HUES64 (cell line): ENCODE measurements at regions not wholly inside any gene's neighbourhood (a gene's known extent, or its start where the extent isn't known, plus 50 kb on each side); places are given as distances from the start of the nearest gene placed in this dataset.
"Not testable (repeated sequence)": the region's sequence is repeated elsewhere in the genome, so short reads cannot be mapped to it uniquely, and the experiment has no call there.

Experiments used
- H3K27ac ChIP-seq: 2 replicates; pipeline ENCODE4 v1.7.0; 2013; ENCODE audit warnings: low read depth, low read length, inconsistent platforms
- H3K27me3 ChIP-seq: 2 replicates; pipeline ENCODE4 v1.6.1; 2013; ENCODE audit warnings: mild to moderate bottlenecking, low read length; ENCODE audit not compliant: insufficient read depth
- H3K36me3 ChIP-seq: 2 replicates; pipeline ENCODE4 v1.6.1; 2013; ENCODE audit warnings: mild to moderate bottlenecking, low read length; ENCODE audit not compliant: insufficient read depth
- H3K4me1 ChIP-seq: 2 replicates; pipeline ENCODE4 v1.6.1; 2013; ENCODE audit warnings: mild to moderate bottlenecking, low read length, moderate library complexity; ENCODE audit not compliant: insufficient read depth
- H3K4me3 ChIP-seq: 2 replicates; pipeline ENCODE4 v1.5.1; 2013; ENCODE audit warnings: mild to moderate bottlenecking, low read length, moderate library complexity
- H3K9ac ChIP-seq: 2 replicates; pipeline ENCODE4 v1.6.1; 2013; ENCODE audit warnings: mild to moderate bottlenecking, low read depth, low read length
- H3K9me3 ChIP-seq: 2 replicates; pipeline ENCODE4 v1.6.1; 2013; ENCODE audit warnings: low read depth, low read length; ENCODE audit not compliant: insufficient read depth
- WGBS: fragments of 150-250, 120-280 bp; methylation state at CpG from one replicate; pipeline ENCODE4 v1.1.7; 2013; ENCODE audit warnings: missing lambda C conversion rate; 5-methylcytosine and 5-hydroxymethylcytosine counted together

GRCh38 chr20:18876394-18876793 is 62.8 kb downstream of the SCP2D1 start:
- not testable (repeated sequence) for H3K9me3 ChIP-seq

GRCh38 chr20:18879262-18879661 is 65.7 kb downstream of the SCP2D1 start:
- WGBS: 87% methylated on average over 2 of the region's 2 CpGs
- Histone ChIP-seq H3K4me1 (no peaks in the 10 kb centered on the region), H3K36me3 (no peaks in the 10 kb centered on the region), H3K27me3 (no peaks in the 10 kb centered on the region), H3K4me3 (no peak overlapping the region), H3K9me3 (no peaks in the 10 kb centered on the region), H3K9ac (no peak overlapping the region), H3K27ac (no peak overlapping the region)

More at GRCh38 chr20:18876394-18876793, 62.8 kb downstream of the SCP2D1 start:
- H3K4me3 ChIP-seq, H3K4me1 ChIP-seq, H3K27ac ChIP-seq, H3K36me3 ChIP-seq, H3K27me3 ChIP-seq, H3K9ac ChIP-seq: not testable (repeated sequence)

GRCh38 chr20:18886756-18887155 is 73.2 kb downstream of the SCP2D1 start:
- Histone ChIP-seq H3K27me3 (no peaks in the 10 kb centered on the region), H3K4me3 (no peak overlapping the region), H3K36me3 (no peaks in the 10 kb centered on the region), H3K4me1 (no peaks in the 10 kb centered on the region), H3K9me3 (no peaks in the 10 kb centered on the region), H3K27ac (no peak overlapping the region), H3K9ac (no peak overlapping the region)
- 86% methylated on average over 1 of the region's 1 CpG for WGBS

- no peak overlapping the region for H3K9ac ChIP-seq
- no peaks in the 10 kb centered on the region for H3K9me3 ChIP-seq
- H3K4me1 ChIP-seq: no peaks in the 10 kb centered on the region
- H3K27me3 ChIP-seq: no peaks in the 10 kb centered on the region
- H3K36me3 ChIP-seq: no peaks in the 10 kb centered on the region
- H3K4me3 ChIP-seq: no peak overlapping the region
- no peak overlapping the region for H3K27ac ChIP-seq
- WGBS: 80% methylated on average over 7 of the region's 7 CpGs
Observed at GRCh38 chr20:18901980-18902737, 88.6 kb downstream of the SCP2D1 start.

- Histone ChIP-seq H3K36me3 (no peaks in the 10 kb centered on the region), H3K9ac (no peak overlapping the region), H3K9me3 (no peaks in the 10 kb centered on the region), H3K4me3 (no peak overlapping the region), H3K27me3 (no peaks in the 10 kb centered on the region), H3K27ac (no peak overlapping the region), H3K4me1 (peaks cover 8% of the 10 kb centered on the region)
- WGBS: 45% methylated on average over 4 of the region's 4 CpGs
Observed at GRCh38 chr20:18904192-18904591, 90.6 kb downstream of the SCP2D1 start.

GRCh38 chr20:18904624-18905023 is 91.0 kb downstream of the SCP2D1 start:
- 80% methylated on average over 5 of the region's 5 CpGs for WGBS
- peaks cover 13% of the 10 kb centered on the region for H3K4me1 ChIP-seq

GRCh38 chr20:18906046-18906445 is 92.5 kb downstream of the SCP2D1 start:
- H3K27ac ChIP-seq: no peak overlapping the region
- no peaks in the 10 kb centered on the region for H3K9me3 ChIP-seq
- WGBS: 98% methylated on average over 2 of the region's 2 CpGs
- H3K27me3 ChIP-seq: no peaks in the 10 kb centered on the region
- no peak overlapping the region for H3K9ac ChIP-seq
- no peak overlapping the region for H3K4me3 ChIP-seq
- peaks cover 18% of the 10 kb centered on the region for H3K4me1 ChIP-seq
- H3K36me3 ChIP-seq: no peaks in the 10 kb centered on the region

More at GRCh38 chr20:18904624-18905023, 91.0 kb downstream of the SCP2D1 start:
- Histone ChIP-seq H3K9ac (no peak overlapping the region), H3K36me3 (no peaks in the 10 kb centered on the region), H3K4me3 (no peak overlapping the region), H3K27ac (no peak overlapping the region), H3K27me3 (no peaks in the 10 kb centered on the region), H3K9me3 (no peaks in the 10 kb centered on the region)

- H3K9me3 ChIP-seq: no peaks in the 10 kb centered on the region
- H3K27me3 ChIP-seq: no peaks in the 10 kb centered on the region
- no peak overlapping the region for H3K4me3 ChIP-seq
- WGBS: 95% methylated on average over 6 of the region's 6 CpGs
- H3K27ac ChIP-seq: no peak overlapping the region
- H3K36me3 ChIP-seq: no peaks in the 10 kb centered on the region
- H3K4me1 ChIP-seq: peaks cover 25% of the 10 kb centered on the region
- H3K9ac ChIP-seq: no peak overlapping the region
Observed at GRCh38 chr20:18907353-18907752, 93.8 kb downstream of the SCP2D1 start.

- H3K9me3 ChIP-seq: no peaks in the 10 kb centered on the region
- H3K4me1 ChIP-seq: peaks cover 25% of the 10 kb centered on the region
- 64% methylated on average over 3 of the region's 3 CpGs for WGBS
- H3K27me3 ChIP-seq: no peaks in the 10 kb centered on the region
- H3K4me3 ChIP-seq: no peak overlapping the region
- no peaks in the 10 kb centered on the region for H3K36me3 ChIP-seq
- no peak overlapping the region for H3K9ac ChIP-seq
- H3K27ac ChIP-seq: no peak overlapping the region
Observed at GRCh38 chr20:18908109-18908508, 94.5 kb downstream of the SCP2D1 start.

- Histone ChIP-seq H3K4me3 (no peak overlapping the region), H3K4me1 (peaks cover 25% of the 10 kb centered on the region), H3K9ac (no peak overlapping the region), H3K27me3 (no peaks in the 10 kb centered on the region), H3K27ac (no peak overlapping the region), H3K9me3 (no peaks in the 10 kb centered on the region), H3K36me3 (no peaks in the 10 kb centered on the region)
Observed at GRCh38 chr20:18909254-18909653, 95.7 kb downstream of the SCP2D1 start.

GRCh38 chr20:18913701-18914100 is 100.1 kb downstream of the SCP2D1 start:
- Histone ChIP-seq H3K27ac (no peak overlapping the region), H3K9me3 (no peaks in the 10 kb centered on the region), H3K4me3 (no peak overlapping the region), H3K27me3 (no peaks in the 10 kb centered on the region), H3K9ac (no peak overlapping the region), H3K4me1 (peaks cover 22% of the 10 kb centered on the region), H3K36me3 (no peaks in the 10 kb centered on the region)
- WGBS: 98% methylated on average over 1 of the region's 1 CpG

- Histone ChIP-seq H3K4me1 (peaks cover 11% of the 10 kb centered on the region), H3K4me3 (no peak overlapping the region), H3K9ac (no peak overlapping the region), H3K27ac (no peak overlapping the region), H3K9me3 (no peaks in the 10 kb centered on the region), H3K36me3 (no peaks in the 10 kb centered on the region), H3K27me3 (no peaks in the 10 kb centered on the region)
- 100% methylated on average over 1 of the region's 2 CpGs for WGBS
Observed at GRCh38 chr20:18914796-18915195, 101.2 kb downstream of the SCP2D1 start.
